ENCODE measurements at regions not wholly inside any gene's neighbourhood (a gene's known extent, or its start where the extent isn't known, plus 50 kb on each side); places are given as distances from the start of the nearest gene placed in this dataset.

DNA sequence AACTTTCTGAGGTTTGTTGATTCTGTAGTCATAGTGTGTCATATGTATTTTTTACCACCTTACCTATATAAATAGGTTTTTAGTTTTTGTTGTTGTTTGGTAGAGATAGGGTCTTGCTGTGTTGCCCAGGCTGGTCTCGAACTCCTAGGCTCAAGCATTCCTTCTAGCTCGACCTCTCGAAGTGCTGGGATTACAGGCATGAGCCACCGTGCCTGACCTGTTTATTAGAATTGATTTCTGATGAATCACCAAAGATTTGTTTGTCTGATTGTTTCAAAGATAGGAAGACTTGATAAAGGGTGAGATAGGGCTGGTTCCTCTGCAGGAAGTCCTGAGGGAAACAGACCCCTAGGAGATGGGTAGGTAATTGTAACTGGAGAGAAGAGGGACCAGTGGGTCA, 481.6 kb downstream of the PCNX1 start:
- no peak overlapping the region for H3K4me3 ChIP-seq (ENCODE audit: low read depth, low read length)
- H3K36me3 ChIP-seq (ENCODE audit: control insufficient read depth, insufficient read depth, low read length) = peaks cover 2% of the 10 kb centered on the region
- ChIA-PET CTCF (interaction anchor here (0.8 to 1.0 kb wide), 2 partner anchors 16 to 364 kb away, joined by 3 to 4 read pairs; no protein-coding TSS in a partner anchor), POLR2A (interaction anchor here (0.6 kb wide), 1 partner anchor 15 kb away, joined by 4 read pairs; no protein-coding TSS in a partner anchor)
- TF ChIP-seq, protein P1, sequence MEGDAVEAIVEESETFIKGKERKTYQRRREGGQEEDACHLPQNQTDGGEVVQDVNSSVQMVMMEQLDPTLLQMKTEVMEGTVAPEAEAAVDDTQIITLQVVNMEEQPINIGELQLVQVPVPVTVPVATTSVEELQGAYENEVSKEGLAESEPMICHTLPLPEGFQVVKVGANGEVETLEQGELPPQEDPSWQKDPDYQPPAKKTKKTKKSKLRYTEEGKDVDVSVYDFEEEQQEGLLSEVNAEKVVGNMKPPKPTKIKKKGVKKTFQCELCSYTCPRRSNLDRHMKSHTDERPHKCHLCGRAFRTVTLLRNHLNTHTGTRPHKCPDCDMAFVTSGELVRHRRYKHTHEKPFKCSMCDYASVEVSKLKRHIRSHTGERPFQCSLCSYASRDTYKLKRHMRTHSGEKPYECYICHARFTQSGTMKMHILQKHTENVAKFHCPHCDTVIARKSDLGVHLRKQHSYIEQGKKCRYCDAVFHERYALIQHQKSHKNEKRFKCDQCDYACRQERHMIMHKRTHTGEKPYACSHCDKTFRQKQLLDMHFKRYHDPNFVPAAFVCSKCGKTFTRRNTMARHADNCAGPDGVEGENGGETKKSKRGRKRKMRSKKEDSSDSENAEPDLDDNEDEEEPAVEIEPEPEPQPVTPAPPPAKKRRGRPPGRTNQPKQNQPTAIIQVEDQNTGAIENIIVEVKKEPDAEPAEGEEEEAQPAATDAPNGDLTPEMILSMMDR (IDR thresholded peaks at IDR 0.05; ENCODE audit: insufficient read depth, low read depth, low read length) = no peak
- no peak for DNase-seq (ENCODE audit: low read depth)
- no peaks in the 10 kb centered on the region for H3K27me3 ChIP-seq (ENCODE audit: control insufficient read depth, insufficient read depth, low read length)

DNA sequence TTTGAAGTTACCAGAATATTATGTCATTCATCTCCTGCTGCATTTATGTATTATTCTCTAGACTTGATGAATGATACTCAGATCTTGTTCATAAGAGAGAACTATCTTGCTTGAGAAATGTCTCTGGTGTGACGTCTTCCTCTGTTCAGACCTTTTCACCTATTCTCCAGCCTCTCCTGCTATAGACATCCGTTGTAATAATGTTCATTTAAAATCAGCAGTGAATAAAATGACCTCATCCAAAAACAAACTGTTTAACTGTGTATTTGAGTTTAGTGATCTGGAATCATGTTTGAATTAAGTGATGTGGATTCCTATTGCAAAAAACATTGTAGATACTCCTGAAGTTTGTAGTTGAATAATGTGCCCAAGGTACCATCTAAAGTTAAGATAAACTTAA, 487.1 kb downstream of the PCNX1 start:
- ChIA-PET CTCF (interaction anchor here (0.6 to 2.4 kb wide), 2 partner anchors 8 to 10 kb away, joined by 3 to 10 read pairs; no protein-coding TSS in a partner anchor), POLR2A (interaction anchor here (0.5 kb wide), 1 partner anchor 284 kb away, joined by 3 read pairs; no protein-coding TSS in a partner anchor)
- no peak for DNase-seq (ENCODE audit: low read depth)

DNA sequence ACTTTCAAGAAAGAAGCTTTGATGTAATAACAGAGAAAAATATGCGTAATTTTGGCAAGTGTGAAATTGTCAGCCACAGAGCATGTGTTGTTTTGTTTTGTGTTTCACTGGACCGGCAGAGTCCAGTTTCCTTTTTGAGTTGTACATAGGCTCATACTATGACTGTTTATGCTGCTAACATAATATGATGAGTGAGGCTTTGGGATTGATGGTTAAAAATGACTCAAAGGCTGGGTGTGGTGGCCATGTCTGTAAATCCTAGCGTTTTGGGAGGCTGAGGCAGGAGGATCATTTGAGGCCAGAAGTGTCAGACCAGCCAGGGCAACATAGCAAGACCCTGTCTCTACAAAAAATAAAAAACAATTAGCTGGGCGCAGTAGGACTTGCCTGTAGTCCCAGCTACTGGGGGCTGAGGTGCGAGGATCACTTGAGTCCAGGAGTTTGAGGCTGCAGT, 487.9 kb downstream of the PCNX1 start:
- POLR2A ChIA-PET = interaction anchor here (0.5 kb wide), 1 partner anchor 285 kb away, joined by 3 read pairs; no protein-coding TSS in a partner anchor
- TF ChIP-seq, protein P1 (IDR thresholded peaks at IDR 0.05; ENCODE audit: insufficient read depth, low read depth, low read length) = no peak
- CTCF ChIA-PET = interaction anchor here (2.4 kb wide), 1 partner anchor 9 kb away, joined by 10 read pairs; no protein-coding TSS in a partner anchor
- Histone ChIP-seq H3K4me3 (ENCODE audit: low read depth, low read length) (no peak overlapping the region), H3K36me3 (ENCODE audit: control insufficient read depth, insufficient read depth, low read length) (peaks cover 2% of the 10 kb centered on the region), H3K27me3 (ENCODE audit: control insufficient read depth, insufficient read depth, low read length) (no peaks in the 10 kb centered on the region)
- no peak for DNase-seq (ENCODE audit: low read depth)

More for the DNA sequence above, 487.1 kb downstream of the PCNX1 start:
- TF ChIP-seq, protein P1 (IDR thresholded peaks at IDR 0.05; ENCODE audit: insufficient read depth, low read depth, low read length) = no peak
- H3K4me3 ChIP-seq (ENCODE audit: low read depth, low read length) = no peak overlapping the region
- H3K36me3 ChIP-seq (ENCODE audit: control insufficient read depth, insufficient read depth, low read length) = peaks cover 2% of the 10 kb centered on the region
- no peaks in the 10 kb centered on the region for H3K27me3 ChIP-seq (ENCODE audit: control insufficient read depth, insufficient read depth, low read length)

DNA sequence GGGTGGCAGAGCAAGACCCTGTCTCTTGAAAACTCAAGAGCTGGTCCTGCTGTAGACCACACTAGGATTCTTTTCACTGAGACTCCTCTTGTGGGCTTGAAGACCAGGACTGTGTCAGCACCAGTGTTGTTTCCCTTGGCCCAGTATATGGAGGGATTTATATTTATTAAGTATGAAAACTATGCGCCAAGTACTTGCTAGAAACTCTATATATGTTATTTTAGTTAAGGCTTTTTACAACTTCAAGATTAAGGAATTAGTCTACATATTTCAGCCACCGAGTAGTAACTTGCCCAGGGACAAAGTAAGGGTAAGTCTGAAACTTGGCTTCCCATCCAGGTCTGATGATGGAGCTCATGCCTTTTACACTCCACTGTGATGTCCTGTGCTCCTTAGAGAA, 488.4 kb downstream of the PCNX1 start:
- no peak for DNase-seq (ENCODE audit: low read depth)
- POLR2A ChIA-PET = no interaction called here
- no peaks in the 10 kb centered on the region for H3K27me3 ChIP-seq (ENCODE audit: control insufficient read depth, insufficient read depth, low read length)
- TF ChIP-seq, protein P1 (IDR thresholded peaks at IDR 0.05; ENCODE audit: insufficient read depth, low read depth, low read length) = no peak
- no peaks in the 10 kb centered on the region; the same call in 1 of the 2 replicates for H3K36me3 ChIP-seq (ENCODE audit: control insufficient read depth, insufficient read depth, low read length)
- H3K4me3 ChIP-seq (ENCODE audit: low read depth, low read length) = no peak overlapping the region
- CTCF ChIA-PET = no interaction called here

- Histone ChIP-seq H3K4me3 (ENCODE audit: low read depth, low read length) (no peak overlapping the region), H3K36me3 (ENCODE audit: control insufficient read depth, insufficient read depth, low read length) (no peaks in the 10 kb centered on the region), H3K27me3 (ENCODE audit: control insufficient read depth, insufficient read depth, low read length) (no peaks in the 10 kb centered on the region)
- TF ChIP-seq, protein P1 (IDR thresholded peaks at IDR 0.05; ENCODE audit: insufficient read depth, low read depth, low read length) = no peak
- no peak for DNase-seq (ENCODE audit: low read depth)
- CTCF ChIA-PET = no interaction called here
- POLR2A ChIA-PET = no interaction called here
Measured at GRCh38 chr14:71396050-71396677, 488.9 kb downstream of the PCNX1 start.

All from BJ (cell line).